ENCODE measurements at regions not wholly inside any gene's neighbourhood (a gene's known extent, or its start where the extent isn't known, plus 50 kb on each side); places are given as distances from the start of the nearest gene placed in this dataset.

DNA sequence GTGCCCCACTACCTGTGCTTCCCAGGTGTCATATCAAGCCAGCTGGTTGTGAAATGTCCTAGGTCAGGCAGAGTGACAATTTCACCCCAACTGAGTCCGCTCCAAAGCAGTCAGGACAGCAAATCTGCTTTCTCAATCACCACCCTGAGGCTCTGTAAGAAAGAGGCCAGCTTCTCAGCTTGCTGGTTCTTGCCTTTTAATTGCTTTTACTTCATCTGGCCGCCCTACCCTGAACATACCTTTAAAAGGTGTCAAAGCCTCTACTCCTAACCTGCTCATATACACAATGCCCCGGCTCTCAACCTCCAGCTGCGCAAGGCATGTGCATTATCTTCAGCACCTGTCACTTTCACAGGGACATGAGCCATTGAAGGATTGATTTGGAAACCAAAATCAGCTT, 581.6 kb downstream of the NPHP4 start:
- 65 to 79% (median 68%) methylated on average over 4 of the region's 4 CpGs for WGBS, 4 donors
- ATAC-seq (no peak), DNase-seq (no peak)
- Histone ChIP-seq H3K4me3 (no peak overlapping the region), H3K27ac (no peak overlapping the region), H3K9me3 (no peaks in the 10 kb centered on the region), H3K4me1 (no peaks in the 10 kb centered on the region), H3K27me3 (peaks cover 0 to 31% (median 0%) of the 10 kb centered on the region in 9 donors), H3K36me3 (no peaks in the 10 kb centered on the region)
- TF ChIP-seq, protein P1, sequence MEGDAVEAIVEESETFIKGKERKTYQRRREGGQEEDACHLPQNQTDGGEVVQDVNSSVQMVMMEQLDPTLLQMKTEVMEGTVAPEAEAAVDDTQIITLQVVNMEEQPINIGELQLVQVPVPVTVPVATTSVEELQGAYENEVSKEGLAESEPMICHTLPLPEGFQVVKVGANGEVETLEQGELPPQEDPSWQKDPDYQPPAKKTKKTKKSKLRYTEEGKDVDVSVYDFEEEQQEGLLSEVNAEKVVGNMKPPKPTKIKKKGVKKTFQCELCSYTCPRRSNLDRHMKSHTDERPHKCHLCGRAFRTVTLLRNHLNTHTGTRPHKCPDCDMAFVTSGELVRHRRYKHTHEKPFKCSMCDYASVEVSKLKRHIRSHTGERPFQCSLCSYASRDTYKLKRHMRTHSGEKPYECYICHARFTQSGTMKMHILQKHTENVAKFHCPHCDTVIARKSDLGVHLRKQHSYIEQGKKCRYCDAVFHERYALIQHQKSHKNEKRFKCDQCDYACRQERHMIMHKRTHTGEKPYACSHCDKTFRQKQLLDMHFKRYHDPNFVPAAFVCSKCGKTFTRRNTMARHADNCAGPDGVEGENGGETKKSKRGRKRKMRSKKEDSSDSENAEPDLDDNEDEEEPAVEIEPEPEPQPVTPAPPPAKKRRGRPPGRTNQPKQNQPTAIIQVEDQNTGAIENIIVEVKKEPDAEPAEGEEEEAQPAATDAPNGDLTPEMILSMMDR (IDR thresholded peaks at IDR 0.05): no peak
- no peak for TF ChIP-seq POLR2A (IDR thresholded peaks at IDR 0.05)
- intact Hi-C loops (cut with DNase I): no loop called here

DNA sequence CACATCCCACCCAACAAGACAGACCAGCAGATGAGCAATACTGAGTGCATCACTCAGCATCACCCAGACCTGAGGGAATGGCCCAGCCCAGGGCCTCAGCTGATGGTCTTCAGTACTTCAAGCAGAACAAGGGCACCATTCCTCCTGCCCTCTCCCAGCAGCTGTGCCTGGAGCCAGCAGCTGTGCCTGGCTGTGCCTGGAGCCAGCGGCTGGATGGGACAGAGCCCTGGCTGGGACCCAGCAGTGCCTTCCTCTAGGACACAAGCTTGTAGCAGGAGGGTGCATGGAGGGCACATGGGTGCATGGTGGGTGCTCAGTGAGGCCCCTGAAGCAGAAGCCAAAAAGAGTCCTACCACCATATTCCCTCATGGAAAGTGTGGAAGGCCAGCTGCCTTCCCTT, 583.8 kb downstream of the NPHP4 start:
- H3K27me3 ChIP-seq: peaks cover 0 to 29% (median 0%) of the 10 kb centered on the region in 9 donors
- H3K4me3 ChIP-seq: no peak overlapping the region
- ATAC-seq: no peak
- TF ChIP-seq, protein P1 (IDR thresholded peaks at IDR 0.05): no peak
- TF ChIP-seq POLR2A (IDR thresholded peaks at IDR 0.05): no peak
- no peaks in the 10 kb centered on the region for H3K4me1 ChIP-seq
- WGBS, 4 donors: 77 to 89% (median 87%) methylated on average over 1 of the region's 1 CpG
- no peaks in the 10 kb centered on the region for H3K9me3 ChIP-seq
- intact Hi-C loops (cut with DNase I): loop anchor here in 1 of 10 donors (5.0 kb wide), 1 partner anchor 279 kb away; no protein-coding TSS in a partner anchor
- H3K27ac ChIP-seq: no peak overlapping the region
- DNase-seq: no peak
- no peaks in the 10 kb centered on the region for H3K36me3 ChIP-seq

DNA sequence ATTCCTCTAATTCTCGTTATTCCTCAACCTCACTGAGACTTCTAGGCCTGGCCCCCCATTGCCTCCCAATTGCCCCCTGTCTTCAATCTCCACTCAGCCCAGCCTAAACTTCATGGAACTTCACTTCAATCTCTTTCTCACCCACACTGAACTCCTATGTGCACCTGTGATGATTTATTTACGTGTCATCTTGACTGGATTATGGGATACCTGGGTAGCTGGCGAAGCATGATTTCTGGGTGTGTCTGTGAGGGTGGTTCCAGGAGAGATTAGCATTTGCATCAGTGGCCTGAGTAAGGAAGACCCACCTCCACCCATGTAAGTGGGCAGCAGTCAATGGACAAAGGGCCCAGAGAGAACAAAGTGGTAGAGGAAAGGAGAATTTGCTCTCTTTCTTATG, 587.0 kb downstream of the NPHP4 start:
- intact Hi-C loops (cut with DNase I): loop anchor here in 1 of 10 donors (5.0 kb wide), 1 partner anchor 282 kb away; no protein-coding TSS in a partner anchor
- WGBS, 4 donors: 82 to 84% (median 83%) methylated on average over 3 of the region's 3 CpGs
- Histone ChIP-seq H3K4me3 (no peak overlapping the region), H3K36me3 (no peaks in the 10 kb centered on the region), H3K4me1 (no peaks in the 10 kb centered on the region), H3K27ac (no peak overlapping the region), H3K9me3 (no peaks in the 10 kb centered on the region), H3K27me3 (peaks cover 0 to 20% (median 0%) of the 10 kb centered on the region in 9 donors)
- TF ChIP-seq POLR2A (IDR thresholded peaks at IDR 0.05): no peak
- TF ChIP-seq, protein P1 (IDR thresholded peaks at IDR 0.05): no peak
- ATAC-seq (no peak), DNase-seq (no peak)

DNA sequence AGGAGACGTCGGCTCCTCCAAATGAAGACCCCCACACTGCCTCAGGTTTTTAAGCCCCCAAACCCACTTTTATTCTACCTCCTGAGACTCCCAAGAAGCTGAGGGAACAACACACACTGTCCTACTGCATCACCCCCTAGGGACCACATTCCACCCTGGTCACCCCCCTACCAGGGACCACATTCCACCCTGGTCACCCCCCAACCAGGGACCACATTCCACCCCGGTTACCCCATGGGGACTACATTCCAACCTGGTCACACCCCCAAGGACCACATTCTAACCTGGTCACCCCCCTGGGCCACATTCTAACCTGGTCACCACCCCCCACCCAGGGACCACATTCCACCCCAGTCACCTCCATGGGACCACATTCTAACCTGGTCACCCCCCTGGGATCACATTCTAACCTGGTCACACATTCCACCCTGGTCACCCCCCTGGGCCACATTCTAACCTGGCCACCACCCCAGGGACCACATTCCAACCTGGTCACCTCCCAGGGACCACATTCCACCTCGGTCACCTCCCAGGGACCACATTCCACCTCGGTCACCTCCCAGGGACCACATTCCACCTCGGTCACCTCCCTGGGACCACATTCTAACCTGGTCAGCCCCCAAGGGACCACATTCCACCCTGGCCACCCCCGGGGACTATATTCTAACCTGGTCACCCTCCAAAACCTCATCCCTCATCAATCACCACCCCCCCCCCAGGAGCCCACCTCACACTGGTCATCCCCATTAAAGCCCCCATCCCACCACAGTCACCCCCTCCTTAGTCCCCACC, 587.6 kb downstream of the NPHP4 start:
- no peak overlapping the region for H3K27ac ChIP-seq
- no peak for ATAC-seq
- H3K27me3 ChIP-seq: peaks cover 0 to 15% (median 0%) of the 10 kb centered on the region in 9 donors
- no peak for TF ChIP-seq POLR2A (IDR thresholded peaks at IDR 0.05)
- TF ChIP-seq, protein P1 (IDR thresholded peaks at IDR 0.05): no peak
- H3K36me3 ChIP-seq: no peaks in the 10 kb centered on the region
- no peaks in the 10 kb centered on the region for H3K4me1 ChIP-seq
- H3K4me3 ChIP-seq: no peak overlapping the region
- no peaks in the 10 kb centered on the region for H3K9me3 ChIP-seq
- intact Hi-C loops (cut with DNase I): loop anchor here in 1 of 10 donors (5.0 kb wide), 1 partner anchor 283 kb away; no protein-coding TSS in a partner anchor
- DNase-seq: no peak
- WGBS, 4 donors: 78 to 83% (median 80%) methylated on average over 7 of the region's 7 CpGs

Measured in heart left ventricle (tissue), 16 donors.